Endothelial cell of umbilical vein (primary cell): ENCODE measurements at regions not wholly inside any gene's neighbourhood (a gene's known extent, or its start where the extent isn't known, plus 50 kb on each side); places are given as distances from the start of the nearest gene placed in this dataset.
"Not testable (repeated sequence)": the region's sequence is repeated elsewhere in the genome, so short reads cannot be mapped to it uniquely, and the experiment has no call there.

Source experiments
- BruUV-seq: library from RNA; stranded (reverse); fragments of 400-500 nt; replicated peaks from 2 replicates; lab custom pipeline; 2021; lab: Mats Ljungman, UMichigan
- CTCF ChIA-PET: fragments of 300-600, 350-600 bp; sonication (Branson Sonifier 250); formaldehyde crosslinking; loops from one replicate; lab custom pipeline; 2021; ENCODE audit warnings: antibody characterized with exemption, inconsistent platforms; lab: Charles Lee
- POLR2A ChIA-PET: fragments of 300-600, 350-600 bp; sonication (Branson Sonifier 250); formaldehyde crosslinking; loops from one replicate; lab custom pipeline; 2021; ENCODE audit warnings: antibody characterized with exemption, inconsistent platforms; lab: Charles Lee
- DNase-seq: peaks from one replicate; pipeline ENCODE4 v3.0.0-alpha.2; 2011; ENCODE audit warnings: low read depth, low spot score
- FAIRE-seq: peaks from 2 replicates; lab custom pipeline; 2011; peaks lifted over from hg19 to GRCh38; lab: Jason Lieb, UNC
- H2AFZ ChIP-seq: 2 replicates; pipeline ENCODE4 v1.6.0; 2012; ENCODE audit warnings: low read depth, low read length, control low read depth, inconsistent platforms
- H3K27ac ChIP-seq: 2 replicates; pipeline ENCODE4 v1.5.1; 2011; ENCODE audit warnings: low read depth, mild to moderate bottlenecking, control low read depth, low read length, moderate library complexity; ENCODE audit not compliant: insufficient read depth
- H3K27me3 ChIP-seq, 2 experiments: 2 replicates each; pipeline versions ENCODE4 v1.6.0 to v1.6.1; 2011; ENCODE audit warnings: low read length in 2 of 2, mixed read lengths in 1 of 2; ENCODE audit not compliant: control insufficient read depth in 2 of 2, insufficient read depth in 2 of 2
- H3K36me3 ChIP-seq, 2 experiments: 2 replicates in 1 of 2; 3 replicates in 1 of 2; pipeline ENCODE4 v1.5.1; 2011; ENCODE audit warnings: low read length in 2 of 2, mild to moderate bottlenecking in 1 of 2, moderate library complexity in 1 of 2; ENCODE audit not compliant: control insufficient read depth in 2 of 2, insufficient read depth in 2 of 2; ENCODE audit errors: extremely low read depth in 1 of 2
- H3K4me1 ChIP-seq: 3 replicates; pipeline ENCODE4 v1.5.1; 2011; ENCODE audit warnings: mild to moderate bottlenecking, low read length; ENCODE audit not compliant: control insufficient read depth, insufficient read depth; ENCODE audit errors: extremely low read depth
- H3K4me2 ChIP-seq: 2 replicates; pipeline ENCODE4 v1.6.1; 2011; ENCODE audit warnings: low read length, control low read depth, mixed read lengths; ENCODE audit not compliant: insufficient read depth
- H3K4me3 ChIP-seq, 3 experiments: fragments of 200-600 bp in 1 of 3; sonication (generic), shearing (Covaris generic) in 1 of 3; replicated peaks in 1 of 3; 2 replicates each; pipeline ENCODE4 v1.5.1; 2011 to 2016; ENCODE audit warnings: control low read depth in 3 of 3, low read length in 3 of 3, mild to moderate bottlenecking in 2 of 3, inconsistent platforms in 1 of 3, low read depth in 1 of 3, moderate library complexity in 1 of 3; ENCODE audit not compliant: insufficient read depth in 1 of 3
- H3K79me2 ChIP-seq: 2 replicates; pipeline ENCODE4 v1.6.0; 2012; ENCODE audit warnings: low read length, inconsistent platforms; ENCODE audit not compliant: control insufficient read depth, insufficient read depth
- H3K9ac ChIP-seq: replicated peaks from 2 replicates; pipeline ENCODE3; 2011; ENCODE audit warnings: low read length, control low read depth; ENCODE audit not compliant: insufficient read depth; ENCODE audit errors: extremely low read depth
- H3K9me1 ChIP-seq: replicated peaks from 3 replicates; pipeline ENCODE4 v1.6.0; 2011; ENCODE audit warnings: mild to moderate bottlenecking, low read length; ENCODE audit not compliant: control insufficient read depth, insufficient read depth; ENCODE audit errors: extremely low read depth
- H3K9me3 ChIP-seq: replicated peaks from 2 replicates; pipeline ENCODE4 v1.5.1; 2012; ENCODE audit warnings: low read length, inconsistent platforms; ENCODE audit not compliant: control insufficient read depth, insufficient read depth
- H4K20me1 ChIP-seq: replicated peaks from 2 replicates; pipeline ENCODE3; 2011; ENCODE audit warnings: mild to moderate bottlenecking, low read length; ENCODE audit not compliant: control insufficient read depth, insufficient read depth; ENCODE audit errors: extremely low read depth
- CTCF ChIP-seq, 2 donors: IDR thresholded peaks; 1 replicate in 1 of 2; 2 replicates in 1 of 2; pipeline ENCODE4 v1.5.1; 2011; ENCODE audit warnings: low read length in 2 of 2, mild to moderate bottlenecking in 2 of 2, moderate library complexity in 2 of 2, control low read depth in 1 of 2, inconsistent platforms in 1 of 2, low read depth in 1 of 2; ENCODE audit not compliant: insufficient read depth in 1 of 2; ENCODE audit errors: extremely low read depth in 1 of 2
- EZH2 ChIP-seq: IDR thresholded peaks from 2 replicates; pipeline ENCODE4 v1.6.1; 2012; ENCODE audit warnings: borderline replicate concordance, low read depth, mild to moderate bottlenecking, moderate library complexity, low read length, inconsistent platforms; ENCODE audit not compliant: severe bottlenecking
- FOS ChIP-seq: IDR thresholded peaks from 2 replicates; pipeline ENCODE4 v1.6.1; 2011; ENCODE audit warnings: mild to moderate bottlenecking, low read length, moderate library complexity, borderline replicate concordance; ENCODE audit not compliant: insufficient read depth
- GATA2 ChIP-seq: IDR thresholded peaks from 2 replicates; pipeline ENCODE4 v1.7.0; 2011; ENCODE audit warnings: low read depth, mild to moderate bottlenecking, moderate library complexity, mixed read lengths, low read length; ENCODE audit not compliant: insufficient read length, insufficient read depth
- JUN ChIP-seq: IDR thresholded peaks from 2 replicates; pipeline ENCODE4 v1.6.1; 2011; ENCODE audit warnings: borderline replicate concordance, low read depth; ENCODE audit not compliant: insufficient read length, insufficient read depth
- MAX ChIP-seq: IDR thresholded peaks from 2 replicates; pipeline ENCODE4 v1.6.1; 2011; ENCODE audit not compliant: insufficient read depth, insufficient read length
- MYC ChIP-seq: IDR thresholded peaks from one replicate; pipeline ENCODE4 v1.6.1; 2011; ENCODE audit warnings: mild to moderate bottlenecking, low read depth, low read length
- POLR2A ChIP-seq: IDR thresholded peaks from 2 replicates; pipeline ENCODE4 v1.6.1; 2012; ENCODE audit warnings: low read depth, mild to moderate bottlenecking, control low read depth, low read length
- POLR2AphosphoS5 ChIP-seq: IDR thresholded peaks from 2 replicates; pipeline ENCODE4 v1.6.1; 2012; ENCODE audit warnings: low read depth, mild to moderate bottlenecking, control low read depth, low read length, moderate library complexity; ENCODE audit not compliant: insufficient read depth
- dilution Hi-C: fragments of 300-500 bp; cut with MboI; formaldehyde crosslinking; loops from one replicate; pipeline ENCODE4 v1.15.0; 2019; ENCODE audit warnings: low sequenced_read_pairs; ENCODE audit not compliant: extremely low pct_ligation_motif_present
- intact Hi-C: fragments of 100-400 bp; cut with micrococcal nuclease; formaldehyde crosslinking; loops from one replicate; pipeline ENCODE4 v1.10.0; 2022

GRCh38 chr1:66424530-66424929 is 109.4 kb upstream of the SGIP1 start:
- intact Hi-C loops, H2AFZ ChIP-seq, DNase-seq, H4K20me1 ChIP-seq, H3K27ac ChIP-seq, H3K9me1 ChIP-seq, H3K4me1 ChIP-seq, H3K4me3 ChIP-seq, BruUV-seq, POLR2A ChIA-PET, H3K79me2 ChIP-seq, H3K27me3 ChIP-seq, H3K4me2 ChIP-seq, FAIRE-seq, H3K36me3 ChIP-seq, H3K9ac ChIP-seq, dilution Hi-C loops, H3K9me3 ChIP-seq: not testable (repeated sequence)
- CTCF ChIA-PET = interaction anchor here (1.1 to 1.6 kb wide), 2 partner anchors 10 to 19 kb away, joined by 3 read pairs; no protein-coding TSS in a partner anchor

DNA sequence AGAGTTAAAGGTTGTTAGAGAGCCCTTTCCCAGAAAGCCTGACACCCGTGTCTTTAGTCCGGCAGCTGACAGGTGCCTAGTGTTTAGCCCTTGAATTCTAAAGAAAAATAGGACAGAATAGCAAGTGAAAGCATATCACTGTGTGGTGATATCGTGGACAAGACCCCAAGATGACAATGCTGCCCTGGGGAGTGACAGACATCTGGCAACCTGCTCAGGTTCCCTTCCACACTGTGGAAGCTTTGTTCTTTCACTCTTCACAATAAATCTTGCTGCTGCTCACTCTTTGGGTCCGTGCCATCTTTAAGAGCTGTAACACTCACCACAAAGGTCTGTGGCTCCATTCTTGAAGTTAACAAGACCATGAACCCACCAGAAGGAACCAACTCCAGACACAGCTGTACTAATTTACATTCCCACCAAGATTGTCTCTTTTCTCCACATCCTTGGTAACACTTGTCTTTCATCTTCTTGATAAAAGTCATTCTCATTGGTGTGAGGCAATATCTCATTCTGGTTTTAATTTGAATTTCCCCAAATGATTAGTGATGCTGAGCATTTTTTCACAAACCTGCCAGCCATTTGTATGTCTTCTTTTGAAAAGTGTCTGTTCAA is 107.6 kb upstream of the SGIP1 start:
- Histone ChIP-seq H3K9ac (no peak overlapping the region), H3K4me1 (no peaks in the 10 kb centered on the region), H3K4me2 (no peak overlapping the region), H3K27ac (no peak overlapping the region), H4K20me1 (no peaks in the 10 kb centered on the region), H2AFZ (no peak overlapping the region), H3K9me1 (no peaks in the 10 kb centered on the region), H3K4me3 (no peak overlapping the region), H3K27me3 (no peaks in the 10 kb centered on the region), H3K36me3 (no peaks in the 10 kb centered on the region), H3K9me3 (no peaks in the 10 kb centered on the region), H3K79me2 (no peaks in the 10 kb centered on the region)
- ChIA-PET CTCF (no interaction called here), POLR2A (no interaction called here)
- dilution Hi-C loops (no loop called here), intact Hi-C loops (no loop called here)
- no peak for FAIRE-seq
- no peak for TF ChIP-seq EZH2
- TF ChIP-seq MAX = no peak
- TF ChIP-seq GATA2 = no peak
- no peak for TF ChIP-seq POLR2A
- no peak for TF ChIP-seq POLR2AphosphoS5
- TF ChIP-seq CTCF (IDR thresholded peaks at IDR 0.05; ENCODE audit: extremely low read depth in 1 of 2, insufficient read depth in 1 of 2, low read depth in 1 of 2, low read length in 2 of 2) = no peak
- TF ChIP-seq FOS = no peak
- TF ChIP-seq JUN = no peak
- no peak for TF ChIP-seq MYC
- BruUV-seq = no TSS peak
- DNase-seq = no peak

GRCh38 chr1:66430815-66431214 is 103.1 kb upstream of the SGIP1 start:
- POLR2A ChIA-PET, H3K36me3 ChIP-seq, intact Hi-C loops, H3K4me1 ChIP-seq, H3K4me3 ChIP-seq, dilution Hi-C loops, H3K9me1 ChIP-seq, H3K27ac ChIP-seq, H3K9me3 ChIP-seq, CTCF ChIA-PET, H3K79me2 ChIP-seq, BruUV-seq, H2AFZ ChIP-seq, DNase-seq, H3K9ac ChIP-seq, H4K20me1 ChIP-seq, FAIRE-seq, H3K4me2 ChIP-seq, H3K27me3 ChIP-seq: not testable (repeated sequence)
